GM12891 (cell line): ENCODE measurements at regions not wholly inside any gene's neighbourhood (a gene's known extent, or its start where the extent isn't known, plus 50 kb on each side); places are given as distances from the start of the nearest gene placed in this dataset.

Source experiments
- PAX5 ChIP-seq: IDR thresholded peaks from 2 replicates; pipeline ENCODE4 v1.6.1; 2011; ENCODE audit warnings: low read length, moderate library complexity, mild to moderate bottlenecking; ENCODE audit not compliant: insufficient read depth, severe bottlenecking
- POLR2A ChIP-seq: IDR thresholded peaks from 2 replicates; pipeline ENCODE4 v1.6.1; 2011; ENCODE audit warnings: low read depth, low read length, control low read depth
- POLR2AphosphoS5 ChIP-seq: IDR thresholded peaks from 2 replicates; pipeline ENCODE4 v1.6.1; 2011; ENCODE audit warnings: low read depth, low read length, control low read depth
- SPI1 ChIP-seq: IDR thresholded peaks from 2 replicates; pipeline ENCODE4 v1.6.1; 2011; ENCODE audit warnings: low read depth, low read length, control low read depth
- TAF1 ChIP-seq: IDR thresholded peaks from 2 replicates; pipeline ENCODE4 v1.6.1; 2011; ENCODE audit warnings: low read depth, low read length, control low read depth

DNA sequence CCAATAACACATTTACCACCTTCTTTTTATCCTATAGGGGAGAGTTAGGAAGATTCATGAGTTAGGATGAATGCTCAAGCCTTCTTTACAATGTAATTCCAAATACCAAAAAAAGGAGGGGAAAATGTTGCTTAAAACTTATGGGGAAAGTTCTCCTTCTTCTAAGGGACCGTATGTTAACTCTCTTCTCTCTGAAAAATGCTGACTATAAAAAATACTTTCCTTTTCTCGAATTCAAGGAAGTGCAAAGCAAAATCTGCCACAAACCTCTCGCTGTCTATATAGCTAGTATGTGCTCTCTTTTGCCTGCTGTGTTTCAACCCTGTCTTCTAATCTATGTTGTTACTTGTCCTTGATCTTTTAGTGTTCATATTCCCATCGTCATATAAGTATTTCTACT lies 768.6 kb upstream of the C9orf72 start:
- TF ChIP-seq POLR2A (no peak), TAF1 (no peak), SPI1 (no peak), PAX5 (no peak), POLR2AphosphoS5 (no peak)
